ENCODE measurements at regions not wholly inside any gene's neighbourhood (a gene's known extent, or its start where the extent isn't known, plus 50 kb on each side); places are given as distances from the start of the nearest gene placed in this dataset.

DNA sequence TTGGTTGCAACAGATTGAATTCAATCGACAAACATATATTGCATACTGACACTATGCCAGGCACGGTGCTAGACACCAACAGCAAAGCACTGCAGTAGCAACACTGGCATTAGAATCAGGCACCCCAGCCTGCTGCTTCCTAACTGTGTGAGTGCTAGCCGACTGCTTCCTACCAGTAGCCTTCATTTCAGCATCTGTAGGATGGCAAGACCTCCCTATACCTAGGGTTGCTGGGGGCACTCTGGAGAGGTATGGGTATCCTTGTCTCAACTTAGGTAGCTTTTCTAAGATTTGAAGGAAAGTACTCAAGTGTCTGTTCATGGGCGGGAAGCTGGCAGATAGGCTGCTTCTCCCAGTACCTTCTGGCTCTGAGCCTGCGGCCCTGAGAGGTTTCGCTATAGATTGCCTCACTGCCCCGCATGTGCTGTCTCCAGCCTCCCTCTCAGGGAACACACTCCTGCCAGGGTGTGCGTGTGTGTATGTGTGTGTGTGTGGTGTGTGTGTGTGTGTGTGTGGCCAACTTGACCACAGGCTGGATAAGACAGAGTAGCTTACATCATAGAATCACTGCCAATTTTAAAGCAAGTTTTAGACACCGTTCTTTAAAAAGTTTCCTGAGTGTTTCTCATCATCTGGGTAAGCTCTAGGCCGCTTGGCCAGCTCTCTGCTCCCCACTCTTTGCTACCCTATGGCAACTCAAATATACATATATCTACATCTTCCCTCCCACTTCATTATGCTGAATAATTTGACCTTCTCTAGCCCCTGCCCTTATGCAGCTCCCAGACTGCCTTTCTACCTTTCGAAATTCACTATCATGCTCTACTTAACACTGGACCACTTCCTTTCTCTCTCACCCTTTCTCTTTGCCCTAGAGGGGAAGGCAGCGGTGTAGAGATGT, 97.0 kb upstream of the PJA1 start:
- TF ChIP-seq, protein P1, sequence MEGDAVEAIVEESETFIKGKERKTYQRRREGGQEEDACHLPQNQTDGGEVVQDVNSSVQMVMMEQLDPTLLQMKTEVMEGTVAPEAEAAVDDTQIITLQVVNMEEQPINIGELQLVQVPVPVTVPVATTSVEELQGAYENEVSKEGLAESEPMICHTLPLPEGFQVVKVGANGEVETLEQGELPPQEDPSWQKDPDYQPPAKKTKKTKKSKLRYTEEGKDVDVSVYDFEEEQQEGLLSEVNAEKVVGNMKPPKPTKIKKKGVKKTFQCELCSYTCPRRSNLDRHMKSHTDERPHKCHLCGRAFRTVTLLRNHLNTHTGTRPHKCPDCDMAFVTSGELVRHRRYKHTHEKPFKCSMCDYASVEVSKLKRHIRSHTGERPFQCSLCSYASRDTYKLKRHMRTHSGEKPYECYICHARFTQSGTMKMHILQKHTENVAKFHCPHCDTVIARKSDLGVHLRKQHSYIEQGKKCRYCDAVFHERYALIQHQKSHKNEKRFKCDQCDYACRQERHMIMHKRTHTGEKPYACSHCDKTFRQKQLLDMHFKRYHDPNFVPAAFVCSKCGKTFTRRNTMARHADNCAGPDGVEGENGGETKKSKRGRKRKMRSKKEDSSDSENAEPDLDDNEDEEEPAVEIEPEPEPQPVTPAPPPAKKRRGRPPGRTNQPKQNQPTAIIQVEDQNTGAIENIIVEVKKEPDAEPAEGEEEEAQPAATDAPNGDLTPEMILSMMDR (IDR thresholded peaks at IDR 0.05), result no peak
- peaks cover 2 to 13% of the 10 kb centered on the region in 2 experiments for H3K27me3 ChIP-seq (ENCODE audit: control insufficient read depth in 1 of 2, insufficient read depth in 2 of 2, low read length in 2 of 2)
- peaks cover 5% of the 10 kb centered on the region for H3K27me3 Mint-ChIP-seq
- ATAC-seq (ENCODE audit: poor library complexity) (no peak), DNase-seq (no peak)
- H3K4me1 ChIP-seq (ENCODE audit: insufficient read depth, low read length), result no peaks in the 10 kb centered on the region
- H3K27ac ChIP-seq (ENCODE audit: low read depth in 1 of 2, low read length in 2 of 2), result no peak overlapping the region
- ChIA-PET POLR2A (no interaction called here), CTCF (no interaction called here)
- H3K4me3 ChIP-seq (ENCODE audit: low read length), result no peak overlapping the region
- H3K36me3 Mint-ChIP-seq (ENCODE audit: low read depth), result no peaks in the 10 kb centered on the region
- H3K9me3 ChIP-seq (ENCODE audit: control insufficient read depth in 1 of 2, insufficient read depth in 1 of 2, low read length in 2 of 2), result no peaks in the 10 kb centered on the region
- H3K27ac Mint-ChIP-seq, result no peak overlapping the region
- H3K4me1 Mint-ChIP-seq (ENCODE audit: low read depth), result no peaks in the 10 kb centered on the region
- no peak overlapping the region for H3K4me3 Mint-ChIP-seq
- H3K9me3 Mint-ChIP-seq, result no peaks in the 10 kb centered on the region
- intact Hi-C loops (cut with DNase I, micrococcal nuclease), result no loop called here
- H3K36me3 ChIP-seq (ENCODE audit: insufficient read depth, low read length), result no peaks in the 10 kb centered on the region

DNA sequence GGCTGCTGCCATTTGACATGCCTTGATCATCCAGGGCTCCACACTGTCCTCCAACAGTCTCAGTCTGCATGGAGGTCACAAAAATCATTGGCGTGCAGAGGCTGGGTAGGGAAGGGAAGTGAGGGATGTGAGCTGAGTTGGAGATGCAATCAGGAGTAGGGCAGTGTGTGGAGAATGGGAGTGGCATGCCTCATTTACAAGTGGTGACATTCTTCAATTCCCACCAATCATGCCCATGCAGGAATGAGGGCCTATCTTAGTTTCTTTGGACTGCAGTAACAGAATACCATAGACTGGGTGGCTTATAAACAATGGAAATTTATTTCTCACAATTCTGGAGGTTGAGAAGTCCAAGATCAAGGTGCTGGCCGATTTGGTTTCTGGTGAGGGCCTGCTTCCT, 94.9 kb upstream of the PJA1 start:
- CTCF ChIA-PET, result no interaction called here
- Mint-ChIP-seq H3K36me3 (ENCODE audit: low read depth) (no peaks in the 10 kb centered on the region), H3K27me3 (peaks cover 5% of the 10 kb centered on the region), H3K27ac (no peak overlapping the region), H3K4me1 (ENCODE audit: low read depth) (no peaks in the 10 kb centered on the region), H3K9me3 (no peaks in the 10 kb centered on the region), H3K4me3 (no peak overlapping the region)
- intact Hi-C loops (cut with DNase I, micrococcal nuclease), result no loop called here
- TF ChIP-seq, protein P1 (IDR thresholded peaks at IDR 0.05), result no peak
- POLR2A ChIA-PET, result no interaction called here
- H3K36me3 ChIP-seq (ENCODE audit: insufficient read depth, low read length), result no peaks in the 10 kb centered on the region
- no peak overlapping the region for H3K27ac ChIP-seq (ENCODE audit: low read depth in 1 of 2, low read length in 2 of 2)
- no peaks in the 10 kb centered on the region for H3K4me1 ChIP-seq (ENCODE audit: insufficient read depth, low read length)
- no peak for DNase-seq
- H3K9me3 ChIP-seq (ENCODE audit: control insufficient read depth in 1 of 2, insufficient read depth in 1 of 2, low read length in 2 of 2), result no peaks in the 10 kb centered on the region
- no peak overlapping the region for H3K4me3 ChIP-seq (ENCODE audit: low read length)
- ATAC-seq (ENCODE audit: poor library complexity), result no peak
- H3K27me3 ChIP-seq (ENCODE audit: control insufficient read depth in 1 of 2, insufficient read depth in 2 of 2, low read length in 2 of 2), result peaks cover under 1 to 13% of the 10 kb centered on the region in 2 experiments

DNA sequence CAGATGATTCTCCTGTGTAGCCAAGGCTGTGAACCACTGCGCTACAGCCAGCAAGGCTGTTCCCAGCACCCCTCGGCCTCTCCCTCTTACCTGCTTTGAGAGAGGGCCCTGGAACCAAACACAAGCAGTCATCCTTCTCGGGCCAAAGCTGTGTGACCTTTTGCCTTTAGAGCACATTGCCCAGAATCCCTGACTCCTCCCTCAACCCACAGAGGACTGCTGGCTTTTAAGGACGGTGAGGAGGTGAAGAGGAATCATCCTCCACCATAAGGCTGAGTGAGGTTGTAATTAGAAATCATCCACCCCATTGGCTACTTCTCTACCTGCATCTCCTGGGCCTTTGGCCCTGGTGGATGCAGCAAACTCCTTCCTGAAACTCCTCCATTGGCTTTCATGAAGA, 93.6 kb upstream of the PJA1 start:
- Histone ChIP-seq H3K27me3 (ENCODE audit: control insufficient read depth in 1 of 2, insufficient read depth in 2 of 2, low read length in 2 of 2) (peaks cover 0 to 13% of the 10 kb centered on the region in 2 experiments), H3K27ac (ENCODE audit: low read depth in 1 of 2, low read length in 2 of 2) (no peak overlapping the region), H3K4me3 (ENCODE audit: low read length) (no peak overlapping the region), H3K4me1 (ENCODE audit: insufficient read depth, low read length) (no peaks in the 10 kb centered on the region), H3K36me3 (ENCODE audit: insufficient read depth, low read length) (no peaks in the 10 kb centered on the region), H3K9me3 (ENCODE audit: control insufficient read depth in 1 of 2, insufficient read depth in 1 of 2, low read length in 2 of 2) (no peaks in the 10 kb centered on the region)
- H3K4me3 Mint-ChIP-seq, result no peak overlapping the region
- peaks cover 1% of the 10 kb centered on the region for H3K27me3 Mint-ChIP-seq
- TF ChIP-seq, protein P1 (IDR thresholded peaks at IDR 0.05), result no peak
- H3K9me3 Mint-ChIP-seq, result no peaks in the 10 kb centered on the region
- ATAC-seq (ENCODE audit: poor library complexity) (no peak), DNase-seq (no peak)
- intact Hi-C loops (cut with DNase I, micrococcal nuclease), result no loop called here
- no peak overlapping the region for H3K27ac Mint-ChIP-seq
- CTCF ChIA-PET, result no interaction called here
- POLR2A ChIA-PET, result no interaction called here
- no peaks in the 10 kb centered on the region for H3K36me3 Mint-ChIP-seq (ENCODE audit: low read depth)
- no peaks in the 10 kb centered on the region for H3K4me1 Mint-ChIP-seq (ENCODE audit: low read depth)
